Activated CD8-positive, alpha-beta T cell treated with anti-CD3 and anti-CD28 coated beads for 36 hours (primary cell): ENCODE measurements at regions not wholly inside any gene's neighbourhood (a gene's known extent, or its start where the extent isn't known, plus 50 kb on each side); places are given as distances from the start of the nearest gene placed in this dataset.

Source experiments
- ATAC-seq: fragments of 200-7000 bp; cut with Tn5 transposase; one replicate; pipeline ENCODE4 v1.10.0; 2021; ENCODE audit warnings: mild to moderate bottlenecking, moderate library complexity
- CTCF ChIA-PET: fragments of 350-600 bp; sonication (Branson Sonifier 250); formaldehyde crosslinking; loops from one replicate; lab custom pipeline; 2021; ENCODE audit warnings: antibody characterized with exemption; lab: Charles Lee
- POLR2A ChIA-PET: fragments of 350-600 bp; sonication (Branson Sonifier 250); formaldehyde crosslinking; loops from one replicate; lab custom pipeline; 2021; ENCODE audit warnings: antibody characterized with exemption; lab: Charles Lee
- DNase-seq: peaks from one replicate; pipeline ENCODE4 v3.0.0-alpha.2; 2020
- H3K27ac Mint-ChIP-seq: one replicate; pipeline ENCODE4 v1.8.0; 2021; ENCODE audit warnings: mild to moderate bottlenecking, mixed read lengths
- H3K27me3 Mint-ChIP-seq: one replicate; pipeline ENCODE4 v1.8.0; 2021; ENCODE audit warnings: mixed read lengths
- H3K36me3 Mint-ChIP-seq: one replicate; pipeline ENCODE4 v1.8.0; 2021; ENCODE audit warnings: low read depth, mixed read lengths
- H3K4me1 Mint-ChIP-seq: one replicate; pipeline ENCODE4 v1.8.0; 2021; ENCODE audit warnings: low read depth, mixed read lengths
- H3K4me3 Mint-ChIP-seq: one replicate; pipeline ENCODE4 v1.8.0; 2021; ENCODE audit warnings: mild to moderate bottlenecking, moderate library complexity, mixed read lengths
- H3K9me3 Mint-ChIP-seq: one replicate; pipeline ENCODE4 v1.8.0; 2021; ENCODE audit warnings: mixed read lengths
- intact Hi-C: fragments of 100-400 bp; cut with micrococcal nuclease; formaldehyde crosslinking; loops from one replicate; pipeline ENCODE4 v1.10.0; 2022
- TF ChIP-seq, protein P1 (sequence below): fragments of 200-600 bp; IDR thresholded peaks from one replicate; pipeline ENCODE4 v1.8.0; 2022; ENCODE audit warnings: antibody characterized with exemption, mild to moderate bottlenecking

DNA sequence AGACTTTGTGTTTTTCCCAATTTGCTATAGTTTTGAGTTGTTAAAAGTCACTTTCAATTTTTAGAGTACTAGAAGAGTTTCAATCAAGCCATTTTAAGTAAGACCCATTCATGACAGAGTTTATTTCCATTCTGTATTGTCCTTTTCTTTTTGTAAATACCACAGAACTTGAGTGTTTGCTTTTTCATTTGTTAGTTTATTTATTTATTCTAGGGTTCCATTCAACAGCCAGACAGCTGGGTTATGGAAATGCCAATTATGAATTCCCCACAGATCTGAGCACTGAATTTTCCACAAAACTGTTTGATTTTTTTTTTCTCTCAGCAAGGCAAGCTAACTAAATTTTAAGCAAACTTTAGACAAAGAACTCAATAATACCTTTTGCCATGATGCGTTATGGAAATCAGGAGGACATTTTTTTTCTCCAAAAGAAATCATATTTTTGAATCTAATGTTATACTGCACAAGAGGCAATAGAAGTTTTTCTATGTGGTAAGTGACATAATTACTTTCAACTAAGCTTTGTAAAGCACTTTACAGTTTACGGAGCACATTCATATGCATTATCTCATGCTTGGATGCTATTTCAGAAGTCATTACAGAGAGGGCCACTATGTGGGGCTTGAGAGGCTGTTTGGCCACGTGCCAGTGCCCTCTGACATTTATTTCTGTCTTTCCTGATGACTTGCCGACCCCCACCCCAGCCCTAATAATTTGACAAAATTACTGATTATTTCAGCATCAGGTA, 181.5 kb downstream of the VRK1 start:
- ATAC-seq = no peak
- H3K27ac Mint-ChIP-seq = no peak overlapping the region
- ChIA-PET POLR2A (no interaction called here), CTCF (no interaction called here)
- no peak for DNase-seq
- intact Hi-C loops = no loop called here
- no peaks in the 10 kb centered on the region for H3K4me1 Mint-ChIP-seq
- peaks cover 4% of the 10 kb centered on the region for H3K36me3 Mint-ChIP-seq
- H3K9me3 Mint-ChIP-seq = peaks cover 16% of the 10 kb centered on the region
- H3K4me3 Mint-ChIP-seq = no peak overlapping the region
- TF ChIP-seq, protein P1, sequence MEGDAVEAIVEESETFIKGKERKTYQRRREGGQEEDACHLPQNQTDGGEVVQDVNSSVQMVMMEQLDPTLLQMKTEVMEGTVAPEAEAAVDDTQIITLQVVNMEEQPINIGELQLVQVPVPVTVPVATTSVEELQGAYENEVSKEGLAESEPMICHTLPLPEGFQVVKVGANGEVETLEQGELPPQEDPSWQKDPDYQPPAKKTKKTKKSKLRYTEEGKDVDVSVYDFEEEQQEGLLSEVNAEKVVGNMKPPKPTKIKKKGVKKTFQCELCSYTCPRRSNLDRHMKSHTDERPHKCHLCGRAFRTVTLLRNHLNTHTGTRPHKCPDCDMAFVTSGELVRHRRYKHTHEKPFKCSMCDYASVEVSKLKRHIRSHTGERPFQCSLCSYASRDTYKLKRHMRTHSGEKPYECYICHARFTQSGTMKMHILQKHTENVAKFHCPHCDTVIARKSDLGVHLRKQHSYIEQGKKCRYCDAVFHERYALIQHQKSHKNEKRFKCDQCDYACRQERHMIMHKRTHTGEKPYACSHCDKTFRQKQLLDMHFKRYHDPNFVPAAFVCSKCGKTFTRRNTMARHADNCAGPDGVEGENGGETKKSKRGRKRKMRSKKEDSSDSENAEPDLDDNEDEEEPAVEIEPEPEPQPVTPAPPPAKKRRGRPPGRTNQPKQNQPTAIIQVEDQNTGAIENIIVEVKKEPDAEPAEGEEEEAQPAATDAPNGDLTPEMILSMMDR = no peak
- peaks cover 8% of the 10 kb centered on the region for H3K27me3 Mint-ChIP-seq

GRCh38 chr14:96979611-96980074, 182.5 kb downstream of the VRK1 start:
- intact Hi-C loops = no loop called here
- POLR2A ChIA-PET = no interaction called here
- TF ChIP-seq, protein P1 = no peak
- Mint-ChIP-seq H3K9me3 (peaks cover 12% of the 10 kb centered on the region), H3K27ac (no peak overlapping the region), H3K36me3 (peaks cover 3% of the 10 kb centered on the region), H3K4me1 (no peaks in the 10 kb centered on the region), H3K27me3 (peaks cover 8% of the 10 kb centered on the region), H3K4me3 (no peak overlapping the region)
- no peak for ATAC-seq
- CTCF ChIA-PET = no interaction called here
- DNase-seq = no peak

DNA sequence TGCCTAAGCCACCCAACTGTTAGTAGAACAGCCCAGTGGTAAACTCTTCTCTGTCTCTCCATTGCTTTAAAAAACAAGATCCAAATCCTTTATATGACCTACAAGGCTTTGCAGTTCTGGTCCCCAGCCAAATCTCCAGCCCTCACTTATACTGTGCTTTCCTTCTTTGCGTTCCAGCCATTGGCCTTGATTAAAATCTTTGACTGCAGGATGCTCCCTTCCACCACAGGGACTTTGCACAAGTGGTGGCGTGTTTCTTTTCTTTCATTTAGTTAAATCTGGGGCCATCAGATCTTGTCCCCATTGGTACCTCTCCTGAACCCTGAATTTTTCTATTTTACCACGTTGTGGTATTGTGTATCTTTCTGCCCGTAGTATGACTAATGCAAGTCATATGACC, 183.7 kb downstream of the VRK1 start:
- no peaks in the 10 kb centered on the region for H3K4me1 Mint-ChIP-seq
- H3K27me3 Mint-ChIP-seq = peaks cover 8% of the 10 kb centered on the region
- H3K27ac Mint-ChIP-seq = no peak overlapping the region
- POLR2A ChIA-PET = no interaction called here
- CTCF ChIA-PET = no interaction called here
- TF ChIP-seq, protein P1 = no peak
- peaks cover 2% of the 10 kb centered on the region for H3K9me3 Mint-ChIP-seq
- no peaks in the 10 kb centered on the region for H3K36me3 Mint-ChIP-seq
- DNase-seq (no peak), ATAC-seq (no peak)
- H3K4me3 Mint-ChIP-seq = no peak overlapping the region
- intact Hi-C loops = no loop called here

- DNase-seq = no peak
- intact Hi-C loops = no loop called here
- TF ChIP-seq, protein P1 = no peak
- no peak for ATAC-seq
- CTCF ChIA-PET = no interaction called here
- H3K36me3 Mint-ChIP-seq = no peaks in the 10 kb centered on the region
- no peak overlapping the region for H3K4me3 Mint-ChIP-seq
- POLR2A ChIA-PET = no interaction called here
- H3K4me1 Mint-ChIP-seq = peaks cover 22% of the 10 kb centered on the region
- H3K27ac Mint-ChIP-seq = no peak overlapping the region
- H3K27me3 Mint-ChIP-seq = peaks cover 1% of the 10 kb centered on the region
- H3K9me3 Mint-ChIP-seq = peaks cover 8% of the 10 kb centered on the region
These were observed 189.3 kb downstream of the VRK1 start for GRCh38 chr14:96986256-96987085.

DNA sequence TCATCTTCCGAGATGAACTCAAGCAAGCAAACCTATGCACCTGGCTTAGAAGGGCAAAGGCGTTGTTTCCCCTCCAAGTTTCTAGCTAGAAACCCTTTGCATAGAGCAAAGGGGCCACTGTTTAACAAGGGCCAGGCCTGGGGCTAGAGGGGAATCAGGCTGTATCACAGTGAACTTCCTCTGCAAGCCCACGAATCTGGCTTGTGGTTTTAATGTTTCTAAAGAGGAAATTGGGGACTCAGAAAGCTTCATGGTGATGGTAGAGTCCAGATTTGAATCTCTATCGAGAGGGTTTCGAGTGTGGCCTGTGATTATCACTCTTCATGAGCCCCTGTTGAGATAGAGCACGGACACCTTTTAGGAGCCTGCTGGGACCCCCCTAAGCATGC, 189.9 kb downstream of the VRK1 start:
- Mint-ChIP-seq H3K9me3 (peaks cover 8% of the 10 kb centered on the region), H3K27me3 (peaks cover 1% of the 10 kb centered on the region), H3K4me3 (no peak overlapping the region), H3K4me1 (peaks cover 22% of the 10 kb centered on the region), H3K27ac (no peak overlapping the region), H3K36me3 (no peaks in the 10 kb centered on the region)
- peak; percentile 28 for DNase-seq
- intact Hi-C loops = no loop called here
- peak; percentile 37 for ATAC-seq
- POLR2A ChIA-PET = no interaction called here
- CTCF ChIA-PET = no interaction called here
- TF ChIP-seq, protein P1 = no peak
